ENCODE measurements at regions not wholly inside any gene's neighbourhood (a gene's known extent, or its start where the extent isn't known, plus 50 kb on each side); places are given as distances from the start of the nearest gene placed in this dataset.

DNA sequence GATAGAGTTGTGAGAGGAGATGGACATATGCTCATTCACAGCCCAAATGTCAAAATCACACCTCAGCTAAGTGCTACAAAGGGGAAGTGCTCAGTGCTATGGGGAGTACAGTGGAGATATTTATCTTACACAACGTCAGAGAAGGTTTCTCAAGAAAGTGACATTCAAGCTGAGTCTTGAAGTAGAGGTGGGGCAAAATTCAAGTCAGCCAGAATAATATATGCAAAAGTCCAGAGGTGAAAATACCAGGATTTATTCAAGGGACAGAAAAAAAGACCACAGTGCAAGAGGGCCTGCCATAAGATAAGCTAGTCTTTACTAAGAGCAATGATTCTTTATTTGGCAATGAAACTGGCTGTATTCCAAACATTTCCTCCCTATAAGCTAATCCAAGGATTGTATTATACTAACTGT is 327.8 kb upstream of the PIK3R1 start:
- no peaks in the 10 kb centered on the region for H3K36me3 ChIP-seq (ENCODE audit: control insufficient read depth in 2 of 2, insufficient read depth in 2 of 2, low read length in 1 of 2)
- no peak overlapping the region for H3K27ac ChIP-seq (ENCODE audit: control insufficient read depth, insufficient read depth)
- no peak overlapping the region for H2AFZ ChIP-seq (ENCODE audit: control insufficient read depth, low read depth, low read length)
- no peak overlapping the region for H3K4me3 ChIP-seq
- no peaks in the 10 kb centered on the region for H3K4me1 ChIP-seq (ENCODE audit: control insufficient read depth, insufficient read depth, low read length)
- H3K4me2 ChIP-seq (ENCODE audit: control insufficient read depth, insufficient read depth): no peak overlapping the region
- no peaks in the 10 kb centered on the region for H4K20me1 ChIP-seq (ENCODE audit: control insufficient read depth, insufficient read depth)
- H3K79me2 ChIP-seq (ENCODE audit: control insufficient read depth, insufficient read depth, low read length): no peaks in the 10 kb centered on the region
- H3K9ac ChIP-seq (ENCODE audit: control insufficient read depth, insufficient read depth, low read length): no peak overlapping the region
- in situ Hi-C loops (cut with MboI) (no loop called here), intact Hi-C loops (cut with micrococcal nuclease; ENCODE audit: unreplicated experiment) (no loop called here)
- DNase-seq (ENCODE audit: low read depth, low spot score) (no peak), FAIRE-seq (no peak), ATAC-seq (no peak)
- TF ChIP-seq NR2C1 (IDR thresholded peaks at IDR 0.05): no peak
- TF ChIP-seq SPI1 (IDR thresholded peaks at IDR 0.05; ENCODE audit: borderline replicate concordance, insufficient read depth, low read depth, low read length): peak; percentile 47; the same call in 1 of the 2 replicates
- no peaks in the 10 kb centered on the region for H3K9me3 ChIP-seq (replicated peaks; ENCODE audit: control insufficient read depth, insufficient read depth, low read length)
- H3K27me3 ChIP-seq (replicated peaks in 1 of 2; ENCODE audit: control insufficient read depth in 2 of 2, insufficient read depth in 2 of 2, low read length in 1 of 2): no peaks in the 10 kb centered on the region
- 0% methylated on average over 1 of the region's 1 CpG for WGBS (ENCODE audit: insufficient coverage, insufficient replicate concordance, low lambda C conversion rate, missing lambda C conversion rate)
- BruUV-seq (replicated peaks): no TSS peak
- SMC1A ChIA-PET (ENCODE audit: uncharacterized antibody, unreplicated experiment): interaction anchor here (0.6 kb wide), 1 partner anchor 401 kb away, joined by 3 read pairs; no protein-coding TSS in a partner anchor
- CTCF ChIA-PET: no interaction called here
- POLR2A ChIA-PET: no interaction called here
- RAD21 ChIA-PET (ENCODE audit: unreplicated experiment): no interaction called here

DNA sequence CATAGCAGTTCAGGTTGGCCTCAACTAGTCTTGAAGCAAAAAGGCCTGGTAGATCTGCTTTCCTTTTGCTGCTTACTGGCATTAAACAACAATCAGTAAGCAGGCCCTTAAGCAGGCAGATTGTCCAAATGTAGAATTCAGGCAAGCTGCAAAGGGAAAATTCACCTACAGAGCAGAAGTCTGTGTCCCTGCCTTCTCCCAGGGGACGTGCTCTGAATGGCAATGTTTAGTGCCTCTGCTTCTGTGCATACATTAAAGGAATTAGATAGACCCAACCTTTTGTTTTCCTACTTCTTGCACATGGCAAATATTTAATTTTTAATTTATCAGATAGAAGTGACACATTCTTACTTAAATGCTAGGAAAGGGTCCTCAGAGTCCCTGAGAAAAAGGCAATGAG is 328.8 kb upstream of the PIK3R1 start:
- Histone ChIP-seq H3K4me1 (ENCODE audit: control insufficient read depth, insufficient read depth, low read length) (no peaks in the 10 kb centered on the region), H3K36me3 (ENCODE audit: control insufficient read depth in 2 of 2, insufficient read depth in 2 of 2, low read length in 1 of 2) (no peaks in the 10 kb centered on the region), H3K9me3 (replicated peaks; ENCODE audit: control insufficient read depth, insufficient read depth, low read length) (no peaks in the 10 kb centered on the region), H3K27me3 (replicated peaks in 1 of 2; ENCODE audit: control insufficient read depth in 2 of 2, insufficient read depth in 2 of 2, low read length in 1 of 2) (no peaks in the 10 kb centered on the region), H3K27ac (ENCODE audit: control insufficient read depth, insufficient read depth) (no peak overlapping the region), H3K79me2 (ENCODE audit: control insufficient read depth, insufficient read depth, low read length) (no peaks in the 10 kb centered on the region), H2AFZ (ENCODE audit: control insufficient read depth, low read depth, low read length) (no peak overlapping the region), H3K4me2 (ENCODE audit: control insufficient read depth, insufficient read depth) (no peak overlapping the region), H3K9ac (ENCODE audit: control insufficient read depth, insufficient read depth, low read length) (no peak overlapping the region), H3K4me3 (no peak overlapping the region), H4K20me1 (ENCODE audit: control insufficient read depth, insufficient read depth) (no peaks in the 10 kb centered on the region)
- DNase-seq (ENCODE audit: low read depth, low spot score) (no peak), FAIRE-seq (no peak), ATAC-seq (no peak)
- ChIA-PET RAD21 (ENCODE audit: unreplicated experiment) (no interaction called here), POLR2A (no interaction called here), CTCF (no interaction called here), SMC1A (ENCODE audit: uncharacterized antibody, unreplicated experiment) (no interaction called here)
- TF ChIP-seq IRF4 (IDR thresholded peaks at IDR 0.05; ENCODE audit: low read depth, low read length): no peak
- no peak for TF ChIP-seq SUZ12 (IDR thresholded peaks at IDR 0.05; ENCODE audit: unreplicated experiment)
- TF ChIP-seq PML (IDR thresholded peaks at IDR 0.05; ENCODE audit: low read length): no peak
- TF ChIP-seq ESRRA (IDR thresholded peaks at IDR 0.05; ENCODE audit: low read length): no peak
- TF ChIP-seq, protein P1, sequence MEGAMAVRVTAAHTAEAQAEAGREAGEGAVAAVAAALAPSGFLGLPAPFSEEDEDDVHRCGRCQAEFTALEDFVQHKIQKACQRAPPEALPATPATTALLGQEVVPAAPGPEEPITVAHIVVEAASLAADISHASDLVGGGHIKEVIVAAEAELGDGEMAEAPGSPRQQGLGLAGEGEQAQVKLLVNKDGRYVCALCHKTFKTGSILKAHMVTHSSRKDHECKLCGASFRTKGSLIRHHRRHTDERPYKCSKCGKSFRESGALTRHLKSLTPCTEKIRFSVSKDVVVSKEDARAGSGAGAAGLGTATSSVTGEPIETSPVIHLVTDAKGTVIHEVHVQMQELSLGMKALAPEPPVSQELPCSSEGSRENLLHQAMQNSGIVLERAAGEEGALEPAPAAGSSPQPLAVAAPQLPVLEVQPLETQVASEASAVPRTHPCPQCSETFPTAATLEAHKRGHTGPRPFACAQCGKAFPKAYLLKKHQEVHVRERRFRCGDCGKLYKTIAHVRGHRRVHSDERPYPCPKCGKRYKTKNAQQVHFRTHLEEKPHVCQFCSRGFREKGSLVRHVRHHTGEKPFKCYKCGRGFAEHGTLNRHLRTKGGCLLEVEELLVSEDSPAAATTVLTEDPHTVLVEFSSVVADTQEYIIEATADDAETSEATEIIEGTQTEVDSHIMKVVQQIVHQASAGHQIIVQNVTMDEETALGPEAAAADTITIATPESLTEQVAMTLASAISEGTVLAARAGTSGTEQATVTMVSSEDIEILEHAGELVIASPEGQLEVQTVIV (IDR thresholded peaks at IDR 0.05; ENCODE audit: borderline replicate concordance, partially characterized antibody): no peak
- no peak for TF ChIP-seq CREB1 (IDR thresholded peaks at IDR 0.05; ENCODE audit: low read depth)
- WGBS (ENCODE audit: insufficient coverage, insufficient replicate concordance, low lambda C conversion rate, missing lambda C conversion rate): 0% methylated on average over 1 of the region's 1 CpG
- intact Hi-C loops (cut with micrococcal nuclease; ENCODE audit: unreplicated experiment) (no loop called here), in situ Hi-C loops (cut with MboI) (no loop called here)
- no TSS peak for BruUV-seq (replicated peaks)
